ENCODE measurements at regions not wholly inside any gene's neighbourhood (a gene's known extent, or its start where the extent isn't known, plus 50 kb on each side); places are given as distances from the start of the nearest gene placed in this dataset.

DNA sequence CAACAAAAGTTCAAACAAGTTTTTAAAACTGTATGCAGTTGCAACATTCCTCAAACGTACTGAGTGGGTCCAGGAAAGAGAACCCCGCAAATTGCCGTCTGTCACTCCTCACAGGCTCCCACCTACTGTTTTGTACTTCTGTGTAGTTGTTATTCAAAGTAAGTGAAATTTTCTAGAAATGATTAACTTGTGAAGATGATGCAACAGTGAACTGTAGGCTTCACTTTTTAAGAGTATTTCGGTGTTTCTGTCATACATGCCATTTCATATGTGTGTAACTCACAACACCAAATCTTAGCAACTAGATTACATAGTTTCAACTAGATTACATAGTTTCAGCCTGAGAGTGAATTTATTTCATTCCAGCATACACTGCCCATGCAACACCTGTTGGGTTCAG, 226.0 kb upstream of the TANK start:
- Histone ChIP-seq H3K27me3 (ENCODE audit: insufficient read depth, low read length) (no peaks in the 10 kb centered on the region), H3K4me1 (ENCODE audit: insufficient read depth, low read length) (no peaks in the 10 kb centered on the region), H3K27ac (ENCODE audit: low read depth, low read length) (no peak overlapping the region), H3K4me3 (ENCODE audit: low read length in 2 of 2) (no peak overlapping the region), H3K9me3 (ENCODE audit: control insufficient read depth in 1 of 2, low read length in 2 of 2) (no peaks in the 10 kb centered on the region), H3K36me3 (ENCODE audit: insufficient read depth, low read length) (no peaks in the 10 kb centered on the region)
- no peak for DNase-seq
- intact Hi-C loops (cut with micrococcal nuclease), result no loop called here
- Mint-ChIP-seq H3K27me3 (peaks cover 12% of the 10 kb centered on the region in 2 donors), H3K9me3 (peaks cover 0 to 3% (median 0%) of the 10 kb centered on the region in 8 donors), H3K36me3 (no peaks in the 10 kb centered on the region), H3K4me1 (peaks cover 0 to 2% (median 1%) of the 10 kb centered on the region in 4 donors), H3K27ac (no peak overlapping the region), H3K4me3 (no peak overlapping the region)
- POLR2A ChIA-PET (ENCODE audit: partially characterized antibody), result no interaction called here
- CTCF ChIA-PET (ENCODE audit: partially characterized antibody), result no interaction called here

DNA sequence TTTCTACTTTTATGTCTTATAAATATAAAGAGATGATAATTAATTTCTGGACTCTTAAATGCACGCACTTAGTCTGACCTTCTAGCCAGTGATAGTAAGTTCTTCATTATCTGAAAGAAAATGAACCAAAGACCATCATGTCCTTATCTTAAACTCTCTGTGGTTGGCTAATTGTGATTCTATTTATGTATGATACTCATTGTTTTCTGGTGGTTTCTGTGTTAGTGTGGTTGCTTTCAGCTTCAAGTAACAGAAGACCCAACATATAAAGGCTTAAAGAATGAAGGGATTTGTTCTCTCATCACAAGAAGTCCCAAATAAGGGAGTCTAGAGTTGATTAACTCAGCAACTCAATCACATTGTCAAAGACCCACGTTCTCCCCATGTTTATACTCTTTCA, 225.2 kb upstream of the TANK start:
- Mint-ChIP-seq H3K36me3 (no peaks in the 10 kb centered on the region), H3K27me3 (peaks cover 10 to 11% of the 10 kb centered on the region in 2 donors), H3K27ac (no peak overlapping the region), H3K4me3 (no peak overlapping the region), H3K4me1 (peaks cover 4 to 9% (median 8%) of the 10 kb centered on the region in 4 donors), H3K9me3 (peaks cover 0 to 3% (median 0%) of the 10 kb centered on the region in 8 donors)
- no peaks in the 10 kb centered on the region for H3K9me3 ChIP-seq (ENCODE audit: control insufficient read depth in 1 of 2, low read length in 2 of 2)
- H3K27me3 ChIP-seq (ENCODE audit: insufficient read depth, low read length), result no peaks in the 10 kb centered on the region
- peaks cover 2% of the 10 kb centered on the region for H3K4me1 ChIP-seq (ENCODE audit: insufficient read depth, low read length)
- no peak overlapping the region for H3K4me3 ChIP-seq (ENCODE audit: low read length in 2 of 2)
- H3K27ac ChIP-seq (ENCODE audit: low read depth, low read length), result no peak overlapping the region
- DNase-seq, result no peak
- CTCF ChIA-PET (ENCODE audit: partially characterized antibody), result no interaction called here
- intact Hi-C loops (cut with micrococcal nuclease), result no loop called here
- POLR2A ChIA-PET (ENCODE audit: partially characterized antibody), result no interaction called here
- no peaks in the 10 kb centered on the region for H3K36me3 ChIP-seq (ENCODE audit: insufficient read depth, low read length)

DNA sequence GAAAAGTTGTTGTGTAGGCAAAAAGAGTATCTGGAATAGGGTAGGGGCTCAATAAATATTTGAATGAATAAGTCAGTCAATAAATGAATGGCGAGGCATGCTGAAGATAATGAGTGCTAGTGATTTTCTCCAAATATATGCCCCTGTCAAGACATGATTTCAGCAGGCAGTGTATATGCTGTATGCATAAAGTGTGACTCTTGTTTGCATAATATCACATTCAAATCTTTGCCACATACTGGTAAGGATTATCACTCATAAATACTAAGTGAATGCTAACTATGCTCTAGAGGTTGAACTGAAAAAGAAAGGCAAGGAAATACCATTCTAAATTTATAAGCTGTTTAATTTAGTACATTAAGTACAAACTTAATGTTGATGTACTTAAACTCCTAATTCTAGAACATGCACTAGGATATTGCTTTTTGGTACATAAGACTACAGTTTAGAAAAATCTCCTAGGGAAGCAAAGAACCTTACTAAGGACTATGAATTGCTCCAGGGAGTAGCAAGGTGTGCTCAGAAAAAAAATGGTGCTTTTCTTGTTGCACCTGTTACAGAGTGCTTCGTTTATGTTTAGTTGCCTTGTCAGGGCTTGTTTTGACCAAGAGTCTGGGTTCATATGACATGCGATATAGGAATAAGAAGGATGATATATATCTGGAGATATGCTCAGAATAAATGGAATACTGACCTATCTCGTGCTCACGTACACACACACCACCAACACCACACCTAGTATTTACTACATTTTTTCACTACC, 224.0 kb upstream of the TANK start:
- Mint-ChIP-seq H3K27ac (no peak overlapping the region), H3K27me3 (peaks cover 5 to 7% of the 10 kb centered on the region in 2 donors), H3K36me3 (no peaks in the 10 kb centered on the region), H3K9me3 (peaks cover 0 to 3% (median 0%) of the 10 kb centered on the region in 8 donors), H3K4me1 (peaks cover 12 to 22% (median 18%) of the 10 kb centered on the region in 4 donors), H3K4me3 (no peak overlapping the region)
- Histone ChIP-seq H3K9me3 (ENCODE audit: control insufficient read depth in 1 of 2, low read length in 2 of 2) (no peaks in the 10 kb centered on the region), H3K36me3 (ENCODE audit: insufficient read depth, low read length) (no peaks in the 10 kb centered on the region), H3K27ac (ENCODE audit: low read depth, low read length) (no peak overlapping the region), H3K27me3 (ENCODE audit: insufficient read depth, low read length) (no peaks in the 10 kb centered on the region), H3K4me1 (ENCODE audit: insufficient read depth, low read length) (peaks cover 14% of the 10 kb centered on the region), H3K4me3 (ENCODE audit: low read length in 2 of 2) (no peak overlapping the region)
- DNase-seq, result no peak
- intact Hi-C loops (cut with micrococcal nuclease), result no loop called here
- POLR2A ChIA-PET (ENCODE audit: partially characterized antibody), result no interaction called here
- CTCF ChIA-PET (ENCODE audit: partially characterized antibody), result no interaction called here

DNA sequence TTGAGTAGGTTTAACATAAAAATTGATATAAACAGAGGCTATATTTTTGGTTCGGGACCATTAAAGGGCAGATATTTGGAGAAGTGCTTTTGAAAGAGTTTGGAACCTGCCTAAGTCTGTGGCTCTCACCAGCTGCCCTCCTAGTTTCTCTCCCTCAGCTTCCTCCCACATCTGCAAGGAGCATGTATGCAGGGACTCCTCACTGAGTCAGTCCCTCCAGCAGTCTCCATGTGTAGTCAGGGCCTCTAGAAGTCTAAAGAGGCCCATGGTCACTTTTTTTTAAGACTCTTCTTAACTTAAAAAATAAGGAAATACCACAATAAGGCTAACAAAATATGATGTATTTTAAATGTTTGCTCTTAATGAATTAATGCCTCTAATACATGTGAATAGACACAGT, 220.0 kb upstream of the TANK start:
- Mint-ChIP-seq H3K4me1 (peaks cover 18 to 27% (median 23%) of the 10 kb centered on the region in 4 donors), H3K36me3 (no peaks in the 10 kb centered on the region), H3K9me3 (peaks cover 0 to 6% (median 0%) of the 10 kb centered on the region in 8 donors), H3K27ac (peak overlapping the region in 5 of 7 donors; percentile 41 to 85 (median 76)), H3K4me3 (peak overlapping the region in 1 of 8 donors; percentile 36), H3K27me3 (peaks cover 1 to 8% of the 10 kb centered on the region in 2 donors)
- intact Hi-C loops (cut with micrococcal nuclease), result no loop called here
- no peaks in the 10 kb centered on the region for H3K27me3 ChIP-seq (ENCODE audit: insufficient read depth, low read length)
- no peaks in the 10 kb centered on the region for H3K36me3 ChIP-seq (ENCODE audit: insufficient read depth, low read length)
- H3K4me1 ChIP-seq (ENCODE audit: insufficient read depth, low read length), result peaks cover 16% of the 10 kb centered on the region
- no peak overlapping the region for H3K27ac ChIP-seq (ENCODE audit: low read depth, low read length)
- ChIA-PET CTCF (ENCODE audit: partially characterized antibody) (no interaction called here), POLR2A (ENCODE audit: partially characterized antibody) (no interaction called here)
- no peak for DNase-seq
- no peak overlapping the region for H3K4me3 ChIP-seq (ENCODE audit: low read length in 2 of 2)
- H3K9me3 ChIP-seq (ENCODE audit: control insufficient read depth in 1 of 2, low read length in 2 of 2), result no peaks in the 10 kb centered on the region

DNA sequence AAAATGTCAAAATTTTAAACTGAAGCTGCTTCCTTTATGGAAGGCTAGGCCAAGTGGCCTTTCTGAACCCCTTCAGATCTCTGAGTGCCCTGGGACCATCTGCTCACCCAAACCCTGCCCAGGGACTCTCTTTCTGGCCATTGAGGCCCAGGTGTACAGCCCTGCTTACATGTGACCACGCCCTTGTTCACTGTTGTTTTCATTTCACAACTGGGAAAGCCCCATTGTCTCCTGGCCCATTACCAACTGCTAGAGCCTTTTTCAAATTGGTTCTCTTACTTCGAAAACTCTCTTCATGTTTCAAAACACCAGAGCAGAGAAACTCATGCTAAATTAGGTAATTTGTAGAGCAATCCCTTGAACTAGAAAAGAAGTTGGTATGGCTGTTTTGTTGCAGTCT, 219.5 kb upstream of the TANK start:
- Histone ChIP-seq H3K36me3 (ENCODE audit: insufficient read depth, low read length) (no peaks in the 10 kb centered on the region), H3K27ac (ENCODE audit: low read depth, low read length) (no peak overlapping the region), H3K9me3 (ENCODE audit: control insufficient read depth in 1 of 2, low read length in 2 of 2) (no peaks in the 10 kb centered on the region), H3K4me3 (ENCODE audit: low read length in 2 of 2) (no peak overlapping the region), H3K27me3 (ENCODE audit: insufficient read depth, low read length) (no peaks in the 10 kb centered on the region), H3K4me1 (ENCODE audit: insufficient read depth, low read length) (peaks cover 16% of the 10 kb centered on the region)
- DNase-seq, result peak; percentile 12 to 39 (median 17)
- POLR2A ChIA-PET (ENCODE audit: partially characterized antibody), result no interaction called here
- Mint-ChIP-seq H3K4me3 (peak overlapping the region in 5 of 8 donors; percentile 0 to 47 (median 37)), H3K36me3 (no peaks in the 10 kb centered on the region), H3K27ac (peak overlapping the region; percentile 60 to 95 (median 76)), H3K4me1 (peaks cover 18 to 27% (median 23%) of the 10 kb centered on the region in 4 donors), H3K9me3 (peaks cover 0 to 6% (median 0%) of the 10 kb centered on the region in 8 donors), H3K27me3 (peaks cover 1 to 8% of the 10 kb centered on the region in 2 donors)
- intact Hi-C loops (cut with micrococcal nuclease), result no loop called here
- CTCF ChIA-PET (ENCODE audit: partially characterized antibody), result no interaction called here

DNA sequence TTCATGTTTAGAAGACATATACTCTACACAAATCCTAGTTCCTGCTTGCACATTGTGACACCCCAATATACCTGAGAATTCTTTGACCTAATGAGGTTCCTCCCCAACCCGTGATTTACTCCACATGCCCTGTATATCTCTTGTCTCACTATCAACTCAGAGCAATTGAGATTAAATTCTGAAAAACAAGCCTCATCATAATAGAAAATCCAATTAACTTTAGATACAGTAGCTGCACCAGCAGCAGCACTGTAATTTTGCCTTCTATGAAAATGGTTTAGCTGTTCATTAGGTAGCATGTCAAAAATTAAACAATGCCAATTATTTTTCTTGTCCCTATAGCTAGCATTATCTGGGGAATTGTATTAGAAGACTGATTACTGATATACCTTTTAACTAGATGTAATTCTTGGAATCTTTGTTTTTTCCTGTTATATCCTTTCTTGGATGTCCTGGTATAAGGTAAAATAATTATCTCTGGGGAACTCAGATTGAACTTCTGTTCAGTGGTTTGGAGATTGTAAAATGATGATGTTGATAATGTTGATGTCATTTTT, 218.9 kb upstream of the TANK start:
- H3K27ac ChIP-seq (ENCODE audit: low read depth, low read length), result no peak overlapping the region
- no peak for DNase-seq
- H3K36me3 ChIP-seq (ENCODE audit: insufficient read depth, low read length), result no peaks in the 10 kb centered on the region
- CTCF ChIA-PET (ENCODE audit: partially characterized antibody), result interaction anchor here (1.1 kb wide), 1 partner anchor 689 kb away, joined by 4 read pairs; no protein-coding TSS in a partner anchor
- intact Hi-C loops (cut with micrococcal nuclease), result no loop called here
- no peaks in the 10 kb centered on the region for H3K27me3 ChIP-seq (ENCODE audit: insufficient read depth, low read length)
- no peaks in the 10 kb centered on the region for H3K36me3 Mint-ChIP-seq
- POLR2A ChIA-PET (ENCODE audit: partially characterized antibody), result no interaction called here
- H3K4me1 Mint-ChIP-seq, result peaks cover 18 to 27% (median 23%) of the 10 kb centered on the region in 4 donors
- H3K27me3 Mint-ChIP-seq, result peaks cover 1 to 8% of the 10 kb centered on the region in 2 donors
- H3K9me3 ChIP-seq (ENCODE audit: control insufficient read depth in 1 of 2, low read length in 2 of 2), result no peaks in the 10 kb centered on the region
- peaks cover 0 to 6% (median 0%) of the 10 kb centered on the region in 8 donors for H3K9me3 Mint-ChIP-seq
- H3K4me3 Mint-ChIP-seq, result peak overlapping the region in 3 of 8 donors; percentile 5 to 36 (median 32)
- H3K27ac Mint-ChIP-seq, result peak overlapping the region in 6 of 7 donors; percentile 60 to 95 (median 80)
- H3K4me1 ChIP-seq (ENCODE audit: insufficient read depth, low read length), result peaks cover 16% of the 10 kb centered on the region
- H3K4me3 ChIP-seq (ENCODE audit: low read length in 2 of 2), result no peak overlapping the region

DNA sequence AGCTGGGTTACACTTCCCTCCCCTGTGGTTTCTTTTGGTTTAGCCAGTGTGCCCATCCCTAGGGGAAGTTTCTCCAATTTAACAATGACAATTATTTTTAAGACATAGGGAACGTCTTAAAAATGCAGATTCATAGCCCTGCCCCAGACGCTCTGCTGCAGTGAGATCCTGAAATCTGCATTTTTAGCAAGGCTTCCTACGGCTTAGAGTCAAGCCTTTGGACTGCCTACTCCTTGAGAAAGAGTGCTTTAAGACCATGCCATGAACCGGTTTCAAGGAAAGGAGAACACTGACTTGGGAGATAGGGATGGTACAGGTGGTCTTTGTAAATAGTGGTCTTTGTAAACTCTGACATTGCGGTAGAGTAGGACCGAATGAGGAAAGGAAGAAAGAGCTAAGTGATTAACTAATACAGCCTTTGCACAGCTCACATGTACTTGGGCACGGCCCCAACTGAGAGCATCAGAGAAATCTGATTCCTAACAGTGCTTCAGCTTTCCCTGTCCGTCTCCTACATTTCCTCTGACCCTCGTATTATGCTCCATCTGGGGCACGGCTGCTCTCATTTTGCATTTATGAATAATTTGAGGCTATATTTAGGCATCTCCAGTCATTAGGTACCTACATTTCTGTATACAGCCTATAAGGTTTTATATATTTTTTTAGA, 217.6 kb upstream of the TANK start:
- Histone ChIP-seq H3K4me3 (ENCODE audit: low read length in 2 of 2) (no peak overlapping the region), H3K27ac (ENCODE audit: low read depth, low read length) (no peak overlapping the region), H3K9me3 (ENCODE audit: control insufficient read depth in 1 of 2, low read length in 2 of 2) (no peaks in the 10 kb centered on the region), H3K36me3 (ENCODE audit: insufficient read depth, low read length) (no peaks in the 10 kb centered on the region), H3K4me1 (ENCODE audit: insufficient read depth, low read length) (peaks cover 16% of the 10 kb centered on the region), H3K27me3 (ENCODE audit: insufficient read depth, low read length) (no peaks in the 10 kb centered on the region)
- peak overlapping the region in 1 of 7 donors; percentile 7 for H3K27ac Mint-ChIP-seq
- DNase-seq, result no peak
- intact Hi-C loops (cut with micrococcal nuclease), result no loop called here
- peaks cover 0 to 5% of the 10 kb centered on the region in 2 donors for H3K27me3 Mint-ChIP-seq
- H3K36me3 Mint-ChIP-seq, result no peaks in the 10 kb centered on the region
- peaks cover 18 to 27% (median 23%) of the 10 kb centered on the region in 4 donors for H3K4me1 Mint-ChIP-seq
- POLR2A ChIA-PET (ENCODE audit: partially characterized antibody), result no interaction called here
- peaks cover 0 to 4% (median 0%) of the 10 kb centered on the region in 8 donors for H3K9me3 Mint-ChIP-seq
- CTCF ChIA-PET (ENCODE audit: partially characterized antibody), result interaction anchor here (1.0 to 1.1 kb wide), 2 partner anchors 120 to 690 kb away, joined by 3 to 4 read pairs; no protein-coding TSS in a partner anchor
- H3K4me3 Mint-ChIP-seq, result no peak overlapping the region

Measured in CD4-positive, alpha-beta memory T cell (primary cell).